Epithelial cell of esophagus (primary cell): ENCODE measurements at regions not wholly inside any gene's neighbourhood (a gene's known extent, or its start where the extent isn't known, plus 50 kb on each side); places are given as distances from the start of the nearest gene placed in this dataset.

Experiments
- DNase-seq: peaks from one replicate; pipeline ENCODE4 v3.0.0; 2010; ENCODE audit warnings: low read depth
- H3K4me3 ChIP-seq: 2 replicates; pipeline ENCODE4 v1.5.1; 2011; ENCODE audit warnings: mild to moderate bottlenecking, low read length, control low read depth
- CTCF ChIP-seq: IDR thresholded peaks from 2 replicates; pipeline ENCODE4 v1.5.1; 2011; ENCODE audit warnings: low read depth, mild to moderate bottlenecking, low read length, control low read depth, inconsistent platforms; ENCODE audit not compliant: insufficient read depth; ENCODE audit errors: missing control alignments

DNA sequence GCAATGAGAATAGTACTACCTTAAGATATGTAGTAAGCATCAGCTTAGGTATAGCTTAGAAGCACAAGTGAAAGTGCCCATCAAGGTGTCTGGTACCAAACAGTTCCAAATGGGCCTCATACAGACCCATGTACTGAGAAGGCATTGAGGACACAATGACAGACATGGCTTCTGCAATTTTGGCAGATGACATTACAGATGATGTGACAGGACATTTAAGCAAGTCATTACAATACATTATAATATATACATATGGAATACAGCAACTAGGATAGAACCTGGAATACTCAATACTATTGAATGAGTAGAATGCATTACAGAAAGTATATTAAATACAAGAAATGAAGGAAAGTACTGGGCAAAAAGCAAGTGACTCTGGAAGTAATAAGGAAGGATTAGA lies 256.4 kb downstream of the GXYLT1 start:
- DNase-seq: no peak
- no peak for TF ChIP-seq CTCF
- H3K4me3 ChIP-seq: no peak overlapping the region

DNA sequence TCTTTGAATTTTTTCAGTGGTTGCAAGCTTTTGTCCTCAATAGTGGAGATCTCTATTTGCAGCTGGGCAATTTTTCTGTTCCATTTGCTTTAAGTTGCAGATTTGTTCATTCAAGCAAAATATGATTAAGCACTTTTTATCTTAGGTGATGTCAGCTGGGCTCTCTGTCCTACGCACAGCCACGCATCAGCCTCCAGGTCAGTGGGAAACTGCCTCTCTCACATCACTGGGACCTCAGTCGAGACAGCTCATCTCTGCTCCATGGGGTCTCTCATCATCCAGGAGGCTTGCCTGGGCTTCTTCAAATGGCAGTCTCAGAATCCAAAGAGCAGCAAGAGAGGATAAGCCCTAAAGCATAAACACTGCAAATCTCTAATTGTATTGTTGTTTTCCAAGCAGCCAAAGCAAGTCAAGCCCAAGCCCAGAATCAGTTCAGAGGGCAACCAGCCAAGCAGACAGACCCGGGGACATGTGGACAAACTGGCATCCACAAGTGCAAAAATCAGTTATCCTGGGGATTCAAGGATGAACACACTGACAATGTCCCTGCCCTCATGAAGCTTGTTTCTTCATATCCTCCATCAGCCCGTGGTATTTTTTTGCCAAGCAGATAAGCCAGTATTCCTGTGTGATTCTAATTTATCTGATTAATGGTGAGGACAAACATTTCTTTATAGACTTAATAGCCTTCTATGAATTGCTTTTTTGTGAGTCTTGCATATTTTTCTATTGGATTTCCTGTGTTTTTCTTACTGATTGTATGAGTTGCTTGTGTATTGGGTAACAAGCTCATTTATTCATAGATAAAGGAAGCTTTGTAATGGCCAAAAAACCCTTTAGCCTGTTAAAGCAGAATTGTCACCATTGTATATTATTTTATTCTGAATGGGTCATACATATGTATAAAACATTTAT lies 262.5 kb downstream of the GXYLT1 start:
- DNase-seq: no peak

DNA sequence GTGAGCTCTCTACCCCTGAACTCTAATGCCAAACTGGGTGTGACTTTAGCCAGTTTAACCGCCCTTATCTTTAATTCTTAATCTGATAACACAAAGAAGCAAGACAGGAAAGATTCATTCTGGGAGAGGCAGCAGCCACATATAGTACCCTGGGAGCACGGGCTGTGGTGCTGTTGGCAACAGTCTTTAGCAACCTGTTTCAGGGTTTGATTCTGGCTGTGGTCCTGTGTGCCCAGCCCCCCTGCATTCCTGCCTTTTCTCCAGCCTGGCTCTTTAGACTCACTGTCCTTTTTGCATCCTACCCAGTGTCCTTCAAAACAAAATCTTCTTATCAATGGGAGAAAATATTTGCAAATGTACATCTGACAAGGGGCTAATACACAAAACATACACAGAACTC lies 275.2 kb downstream of the GXYLT1 start:
- no peak overlapping the region for H3K4me3 ChIP-seq
- TF ChIP-seq CTCF: no peak
- no peak for DNase-seq

More for the DNA sequence above, 262.5 kb downstream of the GXYLT1 start:
- TF ChIP-seq CTCF: no peak
- no peak overlapping the region for H3K4me3 ChIP-seq

GRCh38 chr12:41866878-41867430 lies 277.7 kb downstream of the GXYLT1 start:
- DNase-seq: no peak
- no peak overlapping the region for H3K4me3 ChIP-seq
- no peak for TF ChIP-seq CTCF

- DNase-seq: no peak
- H3K4me3 ChIP-seq: no peak overlapping the region
- TF ChIP-seq CTCF: no peak
Observed at GRCh38 chr12:41856228-41856627, 288.4 kb downstream of the GXYLT1 start.

DNA sequence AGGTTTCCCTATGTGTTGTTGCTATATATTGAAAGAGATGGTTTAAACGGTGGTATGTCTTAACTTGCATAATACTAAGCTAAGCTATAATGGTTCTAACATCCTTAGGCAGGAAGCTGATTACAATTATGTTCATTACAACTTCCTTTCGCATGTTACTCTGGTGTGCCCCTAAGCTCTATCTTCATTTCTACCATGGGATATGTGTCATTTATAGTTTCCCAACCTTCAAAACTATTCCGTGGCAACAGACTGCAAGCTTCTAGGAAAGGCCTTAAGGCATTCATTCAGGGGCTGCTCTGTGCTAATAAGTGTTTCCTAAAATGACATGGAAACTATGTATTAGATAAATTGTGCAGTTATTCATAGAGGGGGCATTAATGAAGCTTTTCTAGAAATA lies 294.6 kb downstream of the GXYLT1 start:
- no peak overlapping the region for H3K4me3 ChIP-seq
- no peak for TF ChIP-seq CTCF
- DNase-seq: no peak
